Aorta (tissue), 5 donors: ENCODE measurements at regions not wholly inside any gene's neighbourhood (a gene's known extent, or its start where the extent isn't known, plus 50 kb on each side); places are given as distances from the start of the nearest gene placed in this dataset.
"Not testable (repeated sequence)": the region's sequence is repeated elsewhere in the genome, so short reads cannot be mapped to it uniquely, and the experiment has no call there.

Experiments
- ATAC-seq: fragments of 200-7000 bp; cut with Tn5 transposase; one replicate; pipeline ENCODE4 v1.9.1; 2022; ENCODE audit warnings: moderate library complexity; ENCODE audit not compliant: low FRiP score
- DNase-seq, 2 donors: peaks; one replicate each; pipeline ENCODE4 v3.0.0-alpha.2; 2020
- H3K27ac ChIP-seq, 2 donors: one replicate each; pipeline ENCODE4 v1.5.1; 2013; ENCODE audit warnings: low read length in 2 of 2, mild to moderate bottlenecking in 2 of 2, moderate library complexity in 2 of 2, control low read depth in 1 of 2, inconsistent platforms in 1 of 2, low read depth in 1 of 2
- H3K27me3 ChIP-seq, 2 donors: one replicate each; pipeline ENCODE4 v1.6.1; 2013; ENCODE audit warnings: control low read depth in 1 of 2, low read length in 1 of 2, mild to moderate bottlenecking in 1 of 2, moderate library complexity in 1 of 2; ENCODE audit not compliant: insufficient read depth in 2 of 2, control insufficient read depth in 1 of 2
- H3K36me3 ChIP-seq, 2 donors: one replicate each; pipeline ENCODE4 v1.6.1; 2013; ENCODE audit warnings: control low read depth in 1 of 2, low read length in 1 of 2, mild to moderate bottlenecking in 1 of 2; ENCODE audit not compliant: insufficient read depth in 2 of 2, control insufficient read depth in 1 of 2
- H3K4me1 ChIP-seq, 2 donors: one replicate each; pipeline ENCODE4 v1.6.1; 2013; ENCODE audit warnings: low read length in 2 of 2, control low read depth in 1 of 2, mild to moderate bottlenecking in 1 of 2, moderate library complexity in 1 of 2; ENCODE audit not compliant: insufficient read depth in 2 of 2, control insufficient read depth in 1 of 2
- H3K4me3 ChIP-seq, 2 donors: one replicate each; pipeline ENCODE4 v1.5.1; 2013; ENCODE audit warnings: low read length in 2 of 2, control low read depth in 1 of 2, mild to moderate bottlenecking in 1 of 2
- H3K9me3 ChIP-seq: one replicate; pipeline ENCODE4 v1.6.1; 2013; ENCODE audit warnings: mild to moderate bottlenecking, low read length; ENCODE audit not compliant: control insufficient read depth
- WGBS, 2 donors: extraction: QIAGEN DNeasy Blood & Tissue Kit; methylation state at CpG; one replicate each; pipeline ENCODE4 v1.1.7; 2013; 5-methylcytosine and 5-hydroxymethylcytosine counted together
- intact Hi-C, 2 donors: fragments of 100-400 bp; cut with DNase I; formaldehyde crosslinking; loops; one replicate each; pipeline versions ENCODE4 v1.14.2 to v1.15.0; 2022
- donor health status: healthy with polysubstance abuse.
- donor health status: Bipolar disorder and iron deficiency.
- donor health status: DM: no; HTN: no; CAD: no.
- donor health status: DM: no; HTN: no; CAD: no.
- donor health status: DM: yes; HTN: yes; CAD: no.

- DNase-seq (no peak), ATAC-seq (no peak)
- Histone ChIP-seq H3K27me3 (peaks cover 0 to 3% of the 10 kb centered on the region in 2 donors), H3K27ac (no peak overlapping the region), H3K4me1 (no peaks in the 10 kb centered on the region), H3K4me3 (no peak overlapping the region), H3K36me3 (no peaks in the 10 kb centered on the region), H3K9me3 (no peaks in the 10 kb centered on the region)
- intact Hi-C loops, result no loop called here
- WGBS, 2 donors, result 71 to 81% methylated on average over 4 of the region's 4 CpGs
Measured at GRCh38 chr2:122328816-122329215, 573.4 kb downstream of the TSN start.

- no peaks in the 10 kb centered on the region for H3K4me1 ChIP-seq
- 12 to 20% methylated on average over 2 of the region's 2 CpGs for WGBS, 2 donors
- no peak for DNase-seq
- H3K36me3 ChIP-seq, result no peaks in the 10 kb centered on the region
- no peak for ATAC-seq
- intact Hi-C loops, result no loop called here
- H3K9me3 ChIP-seq, result peaks cover 3% of the 10 kb centered on the region
- H3K4me3 ChIP-seq, result no peak overlapping the region
- peaks cover 0 to 2% of the 10 kb centered on the region in 2 donors for H3K27me3 ChIP-seq
- H3K27ac ChIP-seq, result no peak overlapping the region
Measured at GRCh38 chr2:122329278-122329677, 573.8 kb downstream of the TSN start.

GRCh38 chr2:122333932-122334331 lies 578.5 kb downstream of the TSN start:
- WGBS, 2 donors, result 79 to 81% methylated on average over 2 of the region's 2 CpGs

GRCh38 chr2:122338000-122338399 lies 582.5 kb downstream of the TSN start:
- peaks cover 3% of the 10 kb centered on the region for H3K9me3 ChIP-seq
- H3K4me3 ChIP-seq, result no peak overlapping the region
- no peaks in the 10 kb centered on the region for H3K36me3 ChIP-seq
- no peak overlapping the region for H3K27ac ChIP-seq
- ATAC-seq (no peak), DNase-seq (no peak)
- no peaks in the 10 kb centered on the region for H3K27me3 ChIP-seq
- 55 to 59% methylated on average over 5 of the region's 5 CpGs for WGBS, 2 donors
- no peaks in the 10 kb centered on the region for H3K4me1 ChIP-seq
- intact Hi-C loops, result no loop called here

More at GRCh38 chr2:122333932-122334331, 578.5 kb downstream of the TSN start:
- H3K4me3 ChIP-seq, result no peak overlapping the region
- H3K27ac ChIP-seq, result no peak overlapping the region
- intact Hi-C loops, result no loop called here
- peaks cover 3% of the 10 kb centered on the region for H3K9me3 ChIP-seq
- H3K4me1 ChIP-seq, result no peaks in the 10 kb centered on the region
- H3K27me3 ChIP-seq, result no peaks in the 10 kb centered on the region
- DNase-seq (no peak), ATAC-seq (no peak)
- no peaks in the 10 kb centered on the region for H3K36me3 ChIP-seq

- no peak overlapping the region for H3K4me3 ChIP-seq
- intact Hi-C loops, result no loop called here
- WGBS, 2 donors, result 52 to 56% methylated on average over 3 of the region's 3 CpGs
- no peaks in the 10 kb centered on the region for H3K4me1 ChIP-seq
- no peak for ATAC-seq
- no peak for DNase-seq
- no peaks in the 10 kb centered on the region for H3K9me3 ChIP-seq
- no peaks in the 10 kb centered on the region for H3K27me3 ChIP-seq
- no peaks in the 10 kb centered on the region for H3K36me3 ChIP-seq
- no peak overlapping the region for H3K27ac ChIP-seq
Measured at GRCh38 chr2:122340246-122340645, 584.8 kb downstream of the TSN start.

GRCh38 chr2:122341007-122341406 lies 585.6 kb downstream of the TSN start:
- DNase-seq, result no peak
- Histone ChIP-seq H3K27me3 (no peaks in the 10 kb centered on the region), H3K4me3 (no peak overlapping the region), H3K4me1 (no peaks in the 10 kb centered on the region), H3K9me3 (no peaks in the 10 kb centered on the region), H3K36me3 (no peaks in the 10 kb centered on the region), H3K27ac (no peak overlapping the region)
- WGBS, 2 donors, result 75 to 78% methylated on average over 5 of the region's 5 CpGs
- no peak for ATAC-seq
- intact Hi-C loops, result no loop called here

- H3K27ac ChIP-seq, H3K9me3 ChIP-seq, ATAC-seq, H3K27me3 ChIP-seq, H3K4me3 ChIP-seq, H3K4me1 ChIP-seq, DNase-seq, intact Hi-C loops, H3K36me3 ChIP-seq: not testable (repeated sequence)
- WGBS, 2 donors, result 79 to 84% methylated on average over 7 to 8 of the region's 8 CpGs
Measured at GRCh38 chr2:122352151-122352550, 596.7 kb downstream of the TSN start.

GRCh38 chr2:122357998-122358397 lies 602.5 kb downstream of the TSN start:
- ATAC-seq, result no peak
- no peak overlapping the region for H3K4me3 ChIP-seq

GRCh38 chr2:122358729-122359128 lies 603.3 kb downstream of the TSN start:
- Histone ChIP-seq H3K4me3 (no peak overlapping the region), H3K36me3 (no peaks in the 10 kb centered on the region), H3K27me3 (no peaks in the 10 kb centered on the region), H3K4me1 (no peaks in the 10 kb centered on the region), H3K27ac (no peak overlapping the region), H3K9me3 (no peaks in the 10 kb centered on the region)
- intact Hi-C loops, result no loop called here
- DNase-seq (no peak), ATAC-seq (no peak)
- 55 to 59% methylated on average over 3 of the region's 3 CpGs for WGBS, 2 donors

More at GRCh38 chr2:122357998-122358397, 602.5 kb downstream of the TSN start:
- Histone ChIP-seq H3K9me3 (no peaks in the 10 kb centered on the region), H3K36me3 (no peaks in the 10 kb centered on the region), H3K27ac (no peak overlapping the region), H3K4me1 (no peaks in the 10 kb centered on the region), H3K27me3 (no peaks in the 10 kb centered on the region)
- no peak for DNase-seq
- intact Hi-C loops, result no loop called here
- 62 to 69% methylated on average over 1 of the region's 1 CpG for WGBS, 2 donors
